ENCODE measurements at regions not wholly inside any gene's neighbourhood (a gene's known extent, or its start where the extent isn't known, plus 50 kb on each side); places are given as distances from the start of the nearest gene placed in this dataset.

DNA sequence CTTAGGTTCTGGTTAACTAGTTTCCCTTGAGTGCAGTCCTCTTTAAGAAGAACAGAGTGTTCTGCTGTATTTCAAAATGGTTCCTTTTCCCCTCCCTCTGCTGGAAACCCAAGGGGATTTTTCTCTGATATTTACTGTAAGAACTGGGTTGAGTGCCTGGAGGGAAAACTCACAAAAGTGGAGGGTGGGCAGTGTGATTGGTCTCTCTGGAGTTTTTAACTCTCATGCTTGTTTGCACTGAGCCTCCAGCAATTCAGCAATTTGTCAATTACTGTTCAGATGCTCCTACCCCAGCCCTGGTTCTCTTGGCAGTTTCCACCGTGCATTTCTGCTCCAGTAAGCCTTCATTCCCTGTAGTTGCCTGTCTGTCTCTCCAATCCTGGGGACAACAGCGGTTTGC lies 273.4 kb upstream of the SORCS1 start:
- no peaks in the 10 kb centered on the region for H3K36me3 ChIP-seq (ENCODE audit: control insufficient read depth, insufficient read depth, low read length)
- no peak overlapping the region for H3K4me3 ChIP-seq (ENCODE audit: low read depth, low read length)
- peak overlapping the region; percentile 16 for H3K9ac ChIP-seq (ENCODE audit: low read depth, low read length)
- H3K4me1 ChIP-seq (ENCODE audit: control insufficient read depth, insufficient read depth, low read length): no peaks in the 10 kb centered on the region
- H3K27me3 ChIP-seq (ENCODE audit: control insufficient read depth, insufficient read depth, low read length): no peaks in the 10 kb centered on the region
- H3K9me3 ChIP-seq (ENCODE audit: control insufficient read depth, insufficient read depth, low read length): no peaks in the 10 kb centered on the region

DNA sequence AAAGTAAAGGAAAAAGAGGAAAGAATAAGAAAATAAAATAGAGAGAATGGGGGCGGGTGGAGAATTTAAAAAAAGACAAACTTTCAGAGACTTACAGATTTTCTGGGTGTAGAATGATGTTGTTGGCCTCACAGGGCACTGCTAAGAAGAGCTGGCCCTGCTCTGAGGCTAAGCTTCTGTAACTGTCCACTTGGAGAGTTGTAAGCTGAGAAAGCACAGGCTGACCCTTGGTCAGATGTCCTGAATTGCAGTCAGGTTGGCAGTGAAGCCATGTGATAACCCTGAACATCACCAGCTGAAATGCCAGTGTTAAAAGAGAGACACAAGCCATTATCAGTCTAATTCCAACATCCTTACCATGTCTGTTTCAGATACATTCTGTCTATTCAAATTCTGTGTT lies 272.1 kb upstream of the SORCS1 start:
- H3K36me3 ChIP-seq (ENCODE audit: control insufficient read depth, insufficient read depth, low read length): no peaks in the 10 kb centered on the region
- no peaks in the 10 kb centered on the region for H3K9me3 ChIP-seq (ENCODE audit: control insufficient read depth, insufficient read depth, low read length)
- no peaks in the 10 kb centered on the region for H3K4me1 ChIP-seq (ENCODE audit: control insufficient read depth, insufficient read depth, low read length)
- H3K4me3 ChIP-seq (ENCODE audit: low read depth, low read length): no peak overlapping the region
- H3K27me3 ChIP-seq (ENCODE audit: control insufficient read depth, insufficient read depth, low read length): no peaks in the 10 kb centered on the region
- no peak overlapping the region for H3K9ac ChIP-seq (ENCODE audit: low read depth, low read length)

DNA sequence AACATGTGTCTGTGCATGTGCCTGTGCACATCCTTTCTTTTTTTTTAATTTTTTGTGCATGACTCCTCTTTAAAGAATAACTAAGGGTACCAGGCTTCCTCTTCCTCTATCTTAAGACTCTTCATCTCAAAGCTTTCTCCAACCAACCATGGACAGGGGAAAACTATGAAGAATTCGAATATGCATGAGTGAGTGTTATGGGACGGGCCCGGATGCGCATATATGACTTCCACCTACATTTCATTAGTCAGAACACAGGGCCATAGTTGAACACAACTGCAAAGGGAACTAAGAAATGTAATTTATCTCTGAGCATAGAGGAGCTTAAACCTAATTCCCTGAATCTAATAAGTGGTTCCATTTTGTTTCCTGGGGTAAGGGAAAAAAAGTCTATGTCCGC lies 270.3 kb upstream of the SORCS1 start:
- Histone ChIP-seq H3K9me3 (ENCODE audit: control insufficient read depth, insufficient read depth, low read length) (no peaks in the 10 kb centered on the region), H3K4me3 (ENCODE audit: low read depth, low read length) (no peak overlapping the region), H3K4me1 (ENCODE audit: control insufficient read depth, insufficient read depth, low read length) (no peaks in the 10 kb centered on the region), H3K36me3 (ENCODE audit: control insufficient read depth, insufficient read depth, low read length) (no peaks in the 10 kb centered on the region), H3K27me3 (ENCODE audit: control insufficient read depth, insufficient read depth, low read length) (no peaks in the 10 kb centered on the region), H3K9ac (ENCODE audit: low read depth, low read length) (no peak overlapping the region)

- Histone ChIP-seq H3K4me1 (ENCODE audit: control insufficient read depth, insufficient read depth, low read length) (no peaks in the 10 kb centered on the region), H3K9me3 (ENCODE audit: control insufficient read depth, insufficient read depth, low read length) (no peaks in the 10 kb centered on the region), H3K9ac (ENCODE audit: low read depth, low read length) (no peak overlapping the region), H3K4me3 (ENCODE audit: low read depth, low read length) (no peak overlapping the region), H3K27me3 (ENCODE audit: control insufficient read depth, insufficient read depth, low read length) (no peaks in the 10 kb centered on the region), H3K36me3 (ENCODE audit: control insufficient read depth, insufficient read depth, low read length) (no peaks in the 10 kb centered on the region)
These were observed 269.7 kb upstream of the SORCS1 start for GRCh38 chr10:107434201-107434600.

- no peak overlapping the region for H3K9ac ChIP-seq (ENCODE audit: low read depth, low read length)
These were observed 269.1 kb upstream of the SORCS1 start for GRCh38 chr10:107433605-107434004.

GRCh38 chr10:107430446-107430845 lies 265.9 kb upstream of the SORCS1 start:
- Histone ChIP-seq H3K36me3 (ENCODE audit: control insufficient read depth, insufficient read depth, low read length) (no peaks in the 10 kb centered on the region), H3K4me1 (ENCODE audit: control insufficient read depth, insufficient read depth, low read length) (peaks cover 6% of the 10 kb centered on the region), H3K9me3 (ENCODE audit: control insufficient read depth, insufficient read depth, low read length) (no peaks in the 10 kb centered on the region), H3K9ac (ENCODE audit: low read depth, low read length) (no peak overlapping the region), H3K4me3 (ENCODE audit: low read depth, low read length) (no peak overlapping the region), H3K27me3 (ENCODE audit: control insufficient read depth, insufficient read depth, low read length) (no peaks in the 10 kb centered on the region)

More at GRCh38 chr10:107433605-107434004, 269.1 kb upstream of the SORCS1 start:
- Histone ChIP-seq H3K27me3 (ENCODE audit: control insufficient read depth, insufficient read depth, low read length) (no peaks in the 10 kb centered on the region), H3K9me3 (ENCODE audit: control insufficient read depth, insufficient read depth, low read length) (no peaks in the 10 kb centered on the region), H3K4me3 (ENCODE audit: low read depth, low read length) (no peak overlapping the region), H3K36me3 (ENCODE audit: control insufficient read depth, insufficient read depth, low read length) (no peaks in the 10 kb centered on the region), H3K4me1 (ENCODE audit: control insufficient read depth, insufficient read depth, low read length) (no peaks in the 10 kb centered on the region)

GRCh38 chr10:107427016-107427415 lies 262.5 kb upstream of the SORCS1 start:
- no peaks in the 10 kb centered on the region for H3K27me3 ChIP-seq (ENCODE audit: control insufficient read depth, insufficient read depth, low read length)
- H3K4me1 ChIP-seq (ENCODE audit: control insufficient read depth, insufficient read depth, low read length): peaks cover 6% of the 10 kb centered on the region
- no peak overlapping the region for H3K9ac ChIP-seq (ENCODE audit: low read depth, low read length)
- no peak overlapping the region for H3K4me3 ChIP-seq (ENCODE audit: low read depth, low read length)
- no peaks in the 10 kb centered on the region for H3K9me3 ChIP-seq (ENCODE audit: control insufficient read depth, insufficient read depth, low read length)
- H3K36me3 ChIP-seq (ENCODE audit: control insufficient read depth, insufficient read depth, low read length): no peaks in the 10 kb centered on the region

GRCh38 chr10:107425931-107426553 lies 261.5 kb upstream of the SORCS1 start:
- H3K9ac ChIP-seq (ENCODE audit: low read depth, low read length): no peak overlapping the region
- no peak overlapping the region for H3K4me3 ChIP-seq (ENCODE audit: low read depth, low read length)
- H3K36me3 ChIP-seq (ENCODE audit: control insufficient read depth, insufficient read depth, low read length): no peaks in the 10 kb centered on the region
- peaks cover 6% of the 10 kb centered on the region for H3K4me1 ChIP-seq (ENCODE audit: control insufficient read depth, insufficient read depth, low read length)
- H3K27me3 ChIP-seq (ENCODE audit: control insufficient read depth, insufficient read depth, low read length): no peaks in the 10 kb centered on the region
- no peaks in the 10 kb centered on the region for H3K9me3 ChIP-seq (ENCODE audit: control insufficient read depth, insufficient read depth, low read length)

- H3K27me3 ChIP-seq (ENCODE audit: control insufficient read depth, insufficient read depth, low read length): no peaks in the 10 kb centered on the region
- H3K9me3 ChIP-seq (ENCODE audit: control insufficient read depth, insufficient read depth, low read length): no peaks in the 10 kb centered on the region
- no peaks in the 10 kb centered on the region for H3K36me3 ChIP-seq (ENCODE audit: control insufficient read depth, insufficient read depth, low read length)
- no peak overlapping the region for H3K4me3 ChIP-seq (ENCODE audit: low read depth, low read length)
- H3K4me1 ChIP-seq (ENCODE audit: control insufficient read depth, insufficient read depth, low read length): peaks cover 6% of the 10 kb centered on the region
- H3K9ac ChIP-seq (ENCODE audit: low read depth, low read length): no peak overlapping the region
These were observed 260.1 kb upstream of the SORCS1 start for GRCh38 chr10:107424628-107425027.

GRCh38 chr10:107423903-107424302 lies 259.4 kb upstream of the SORCS1 start:
- Histone ChIP-seq H3K4me1 (ENCODE audit: control insufficient read depth, insufficient read depth, low read length) (peaks cover 6% of the 10 kb centered on the region), H3K27me3 (ENCODE audit: control insufficient read depth, insufficient read depth, low read length) (no peaks in the 10 kb centered on the region), H3K9ac (ENCODE audit: low read depth, low read length) (no peak overlapping the region), H3K4me3 (ENCODE audit: low read depth, low read length) (no peak overlapping the region), H3K9me3 (ENCODE audit: control insufficient read depth, insufficient read depth, low read length) (no peaks in the 10 kb centered on the region), H3K36me3 (ENCODE audit: control insufficient read depth, insufficient read depth, low read length) (no peaks in the 10 kb centered on the region)

DNA sequence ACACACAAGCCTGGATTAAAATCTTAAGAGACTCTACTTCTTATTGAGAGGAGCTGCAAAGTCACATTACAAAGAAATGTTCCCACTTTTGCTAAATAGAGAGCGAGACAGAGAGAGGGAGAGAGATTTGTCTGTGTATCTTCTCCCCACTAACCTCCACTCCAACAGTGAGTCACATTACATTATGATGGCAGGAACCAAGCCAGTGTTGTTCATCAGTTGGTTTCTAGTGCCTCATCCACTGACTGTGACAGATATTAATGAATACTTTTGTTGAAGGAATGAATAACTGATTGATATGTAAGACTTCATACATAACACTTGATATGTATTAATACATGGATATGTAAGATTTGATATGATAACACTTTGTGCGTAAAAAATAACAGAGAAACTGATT lies 258.2 kb upstream of the SORCS1 start:
- peaks cover 6% of the 10 kb centered on the region for H3K4me1 ChIP-seq (ENCODE audit: control insufficient read depth, insufficient read depth, low read length)
- H3K9me3 ChIP-seq (ENCODE audit: control insufficient read depth, insufficient read depth, low read length): no peaks in the 10 kb centered on the region
- H3K4me3 ChIP-seq (ENCODE audit: low read depth, low read length): no peak overlapping the region
- no peaks in the 10 kb centered on the region for H3K27me3 ChIP-seq (ENCODE audit: control insufficient read depth, insufficient read depth, low read length)
- H3K36me3 ChIP-seq (ENCODE audit: control insufficient read depth, insufficient read depth, low read length): no peaks in the 10 kb centered on the region
- no peak overlapping the region for H3K9ac ChIP-seq (ENCODE audit: low read depth, low read length)

DNA sequence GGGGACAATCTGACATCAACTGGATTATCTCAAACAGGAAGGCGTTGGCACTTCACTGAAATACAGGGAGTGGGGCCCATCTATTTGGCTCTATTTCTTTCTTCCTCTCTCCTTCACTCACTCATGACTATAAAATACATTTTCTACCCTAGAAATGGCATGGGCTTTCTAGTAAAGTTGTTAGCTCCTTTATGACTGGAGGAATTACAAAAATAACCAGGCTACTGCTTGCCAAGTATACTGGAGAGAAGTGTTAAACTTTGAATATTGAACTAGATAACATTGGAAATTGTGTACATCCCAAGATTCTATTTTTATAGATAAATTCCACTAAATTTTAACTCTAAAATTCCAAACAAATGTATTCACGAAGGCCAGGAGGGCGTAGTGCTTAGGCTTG lies 255.7 kb upstream of the SORCS1 start:
- Histone ChIP-seq H3K4me3 (ENCODE audit: low read depth, low read length) (no peak overlapping the region), H3K9ac (ENCODE audit: low read depth, low read length) (no peak overlapping the region), H3K9me3 (ENCODE audit: control insufficient read depth, insufficient read depth, low read length) (no peaks in the 10 kb centered on the region), H3K36me3 (ENCODE audit: control insufficient read depth, insufficient read depth, low read length) (no peaks in the 10 kb centered on the region), H3K4me1 (ENCODE audit: control insufficient read depth, insufficient read depth, low read length) (no peaks in the 10 kb centered on the region), H3K27me3 (ENCODE audit: control insufficient read depth, insufficient read depth, low read length) (no peaks in the 10 kb centered on the region)

Data from iPS-15b (cell line).